ENCODE measurements at regions not wholly inside any gene's neighbourhood (a gene's known extent, or its start where the extent isn't known, plus 50 kb on each side); places are given as distances from the start of the nearest gene placed in this dataset.

GRCh38 chr13:102993348-102993747, 72.9 kb downstream of the SLC10A2 start:
- Histone ChIP-seq H3K9me3 (replicated peaks in 1 of 11) (peaks cover 41 to 53% (median 42%) of the 10 kb centered on the region in 11 experiments), H3K9ac (no peak overlapping the region), H3K27me3 (no peaks in the 10 kb centered on the region), H3K4me2 (no peak overlapping the region), H3K27ac (no peak overlapping the region), H3K4me3 (no peak overlapping the region), H3K36me3 (peaks cover 0 to 7% (median 0%) of the 10 kb centered on the region in 11 experiments; a peak in 6 of 22 replicates), H4K20me1 (no peaks in the 10 kb centered on the region), H3K4me1 (no peaks in the 10 kb centered on the region)
- TF ChIP-seq Cebpa-rat (IDR thresholded peaks at IDR 0.05) = no peak

DNA sequence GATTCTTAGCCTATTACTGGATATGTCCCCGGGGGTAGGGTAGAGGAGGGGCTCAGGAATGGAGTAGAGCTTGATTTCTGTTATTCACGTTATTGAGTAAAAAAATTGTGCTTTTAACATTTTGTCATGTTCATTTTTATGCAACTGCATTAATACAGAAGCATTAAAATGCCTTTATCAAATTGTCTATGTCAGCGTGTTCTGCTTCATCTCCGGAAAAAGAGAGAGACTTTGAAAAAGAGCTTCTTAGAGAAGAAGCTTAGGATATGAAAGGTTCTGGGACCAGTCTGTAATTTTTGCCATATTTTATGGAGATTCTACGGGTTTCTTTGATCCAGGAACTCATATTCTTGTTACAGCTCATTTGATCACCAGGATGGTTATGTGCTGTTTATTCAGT, 82.0 kb downstream of the SLC10A2 start:
- no peak for TF ChIP-seq Cebpa-rat (IDR thresholded peaks at IDR 0.05)
- Histone ChIP-seq H3K4me1 (no peaks in the 10 kb centered on the region), H3K9ac (no peak overlapping the region), H3K36me3 (0 out of 22 replicates have a peak, but pooled peaks cover 0 to 6% (median 0%) of the 10 kb centered on the region in 11 experiments), H4K20me1 (no peaks in the 10 kb centered on the region), H3K4me3 (no peak overlapping the region), H3K9me3 (replicated peaks in 1 of 11) (peaks cover 41 to 45% (median 43%) of the 10 kb centered on the region in 11 experiments), H3K27ac (no peak overlapping the region), H3K27me3 (no peaks in the 10 kb centered on the region), H3K4me2 (no peak overlapping the region)

GRCh38 chr13:102983496-102983895, 82.7 kb downstream of the SLC10A2 start:
- no peak overlapping the region for H3K9ac ChIP-seq
- H3K36me3 ChIP-seq = 0 out of 22 replicates have a peak, but pooled peaks cover 0 to 6% (median 0%) of the 10 kb centered on the region in 11 experiments
- H3K4me2 ChIP-seq = no peak overlapping the region
- no peaks in the 10 kb centered on the region for H4K20me1 ChIP-seq
- H3K27ac ChIP-seq = no peak overlapping the region
- H3K4me3 ChIP-seq = no peak overlapping the region
- H3K9me3 ChIP-seq (replicated peaks in 1 of 11) = peaks cover 34 to 38% (median 36%) of the 10 kb centered on the region in 11 experiments
- H3K27me3 ChIP-seq = no peaks in the 10 kb centered on the region
- no peaks in the 10 kb centered on the region for H3K4me1 ChIP-seq
- TF ChIP-seq Cebpa-rat (IDR thresholded peaks at IDR 0.05) = no peak

DNA sequence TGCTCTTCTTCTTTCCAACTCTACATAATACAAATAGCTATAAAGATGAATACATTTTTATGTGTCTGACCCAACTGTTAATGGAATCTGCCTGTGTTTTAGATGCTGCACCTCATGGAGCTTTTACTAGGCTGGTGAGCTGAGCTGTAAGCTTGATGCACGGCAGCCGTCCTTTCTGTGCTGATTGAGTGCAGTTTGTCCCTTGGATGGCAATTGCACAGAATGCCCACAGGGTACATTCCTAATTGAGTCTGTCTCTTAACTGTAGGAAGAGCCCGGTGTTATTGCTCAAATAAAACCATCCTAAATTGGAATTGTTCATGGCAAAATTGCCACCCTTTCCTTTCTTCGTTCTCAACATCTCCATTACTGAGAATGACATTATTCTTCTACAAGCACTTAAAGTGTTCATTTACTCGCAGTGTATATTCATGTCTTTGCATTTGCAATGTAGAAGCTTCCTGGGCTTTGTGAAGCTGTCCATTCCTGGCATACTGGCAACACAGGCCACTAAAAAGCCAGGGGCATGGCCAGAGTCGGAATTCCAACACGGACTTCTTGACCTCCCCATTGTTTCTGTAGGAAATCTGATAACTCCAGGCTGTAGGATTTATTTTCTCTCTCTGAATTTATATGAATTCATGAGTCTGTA, 85.8 kb downstream of the SLC10A2 start:
- H3K4me2 ChIP-seq = no peak overlapping the region
- no peaks in the 10 kb centered on the region for H4K20me1 ChIP-seq
- no peaks in the 10 kb centered on the region for H3K4me1 ChIP-seq
- H3K27me3 ChIP-seq = no peaks in the 10 kb centered on the region
- H3K27ac ChIP-seq = no peak overlapping the region
- peaks cover 3 to 8% (median 5%) of the 10 kb centered on the region in 11 experiments for H3K9me3 ChIP-seq (replicated peaks in 1 of 11)
- no peaks in the 10 kb centered on the region for H3K36me3 ChIP-seq
- no peak overlapping the region for H3K9ac ChIP-seq
- TF ChIP-seq Cebpa-rat (IDR thresholded peaks at IDR 0.05) = no peak
- no peak overlapping the region for H3K4me3 ChIP-seq

GRCh38 chr13:102978168-102978567, 88.0 kb downstream of the SLC10A2 start:
- H3K27ac ChIP-seq = no peak overlapping the region
- H3K36me3 ChIP-seq = no peaks in the 10 kb centered on the region
- H3K4me2 ChIP-seq = no peak overlapping the region
- no peak overlapping the region for H3K4me3 ChIP-seq
- no peaks in the 10 kb centered on the region for H4K20me1 ChIP-seq
- no peak overlapping the region for H3K9ac ChIP-seq
- H3K4me1 ChIP-seq = peaks cover 0 to 5% (median 0%) of the 10 kb centered on the region in 10 experiments; a peak in 1 of 20 replicates
- TF ChIP-seq Cebpa-rat (IDR thresholded peaks at IDR 0.05) = no peak
- no peaks in the 10 kb centered on the region for H3K27me3 ChIP-seq
- no peaks in the 10 kb centered on the region for H3K9me3 ChIP-seq (replicated peaks in 1 of 11)

DNA sequence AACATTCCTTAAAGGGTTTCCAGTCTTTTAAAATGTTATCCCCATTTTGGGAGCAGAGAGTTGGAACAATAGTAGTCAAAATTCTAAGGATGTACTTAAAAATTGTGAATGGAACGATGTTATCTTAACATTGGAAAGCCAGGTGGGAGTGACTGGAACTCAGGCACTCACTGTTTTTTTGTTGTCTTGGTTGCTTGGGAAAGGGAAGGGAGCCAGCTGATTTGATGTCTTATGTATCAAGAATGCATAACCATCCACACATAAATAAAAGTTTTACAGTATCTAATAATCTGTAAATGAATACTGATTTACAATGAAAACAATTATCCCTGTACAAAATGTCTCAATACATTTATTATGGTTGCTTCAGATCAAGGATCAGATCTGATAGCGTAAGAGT, 88.7 kb downstream of the SLC10A2 start:
- H3K27ac ChIP-seq = no peak overlapping the region
- no peak for TF ChIP-seq Cebpa-rat (IDR thresholded peaks at IDR 0.05)
- H3K4me2 ChIP-seq = no peak overlapping the region
- peaks cover 0 to 5% (median 0%) of the 10 kb centered on the region in 10 experiments; a peak in 1 of 20 replicates for H3K4me1 ChIP-seq
- H3K4me3 ChIP-seq = no peak overlapping the region
- no peaks in the 10 kb centered on the region for H4K20me1 ChIP-seq
- no peaks in the 10 kb centered on the region for H3K9me3 ChIP-seq (replicated peaks in 1 of 11)
- H3K9ac ChIP-seq = no peak overlapping the region
- no peaks in the 10 kb centered on the region for H3K27me3 ChIP-seq
- H3K36me3 ChIP-seq = no peaks in the 10 kb centered on the region

DNA sequence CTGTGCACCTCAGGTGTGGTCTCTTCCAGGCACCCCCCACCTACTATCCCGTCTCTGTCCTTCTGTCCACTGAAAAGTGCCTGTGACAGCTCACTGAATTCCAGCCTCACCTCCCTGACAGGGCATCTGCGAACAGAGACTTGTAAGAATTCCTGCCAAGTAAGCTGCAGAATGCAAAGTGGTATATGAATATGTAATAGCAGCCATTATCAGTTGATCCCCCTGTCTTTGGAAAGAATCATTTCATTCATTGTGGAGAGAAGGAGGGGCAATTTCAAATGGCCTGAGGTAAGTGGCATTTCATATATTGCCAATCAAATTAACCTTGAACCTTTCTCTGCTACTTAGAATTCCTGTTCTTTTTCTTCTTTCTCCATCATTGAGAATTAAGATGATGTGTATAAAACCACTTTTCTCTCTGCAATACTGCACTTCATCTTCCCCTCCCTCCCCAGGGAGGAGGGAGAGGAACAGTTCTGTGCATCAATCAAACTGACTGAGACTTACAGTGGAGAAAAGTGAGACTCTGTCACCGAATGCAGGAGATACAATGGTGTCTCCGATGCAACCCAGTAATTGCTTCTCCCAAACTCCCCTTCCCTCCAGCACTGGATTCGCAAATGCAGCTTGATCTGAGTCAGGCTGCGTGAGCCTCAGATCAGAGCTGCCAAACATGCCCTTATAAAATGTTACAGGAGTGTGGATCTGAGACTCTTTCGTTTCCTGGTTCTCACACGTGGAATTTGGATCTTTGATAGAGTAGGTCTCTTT, 91.7 kb downstream of the SLC10A2 start:
- no peaks in the 10 kb centered on the region for H3K27me3 ChIP-seq
- no peaks in the 10 kb centered on the region for H3K9me3 ChIP-seq (replicated peaks in 1 of 11)

GRCh38 chr13:102972191-102972590, 94.0 kb downstream of the SLC10A2 start:
- peaks cover 0 to 5% (median 0%) of the 10 kb centered on the region in 10 experiments; a peak in 1 of 20 replicates for H3K4me1 ChIP-seq
- TF ChIP-seq Cebpa-rat (IDR thresholded peaks at IDR 0.05) = no peak
- H3K36me3 ChIP-seq = no peaks in the 10 kb centered on the region
- no peak overlapping the region for H3K4me2 ChIP-seq
- H4K20me1 ChIP-seq = no peaks in the 10 kb centered on the region
- H3K9ac ChIP-seq = no peak overlapping the region
- H3K27ac ChIP-seq = no peak overlapping the region
- H3K27me3 ChIP-seq = no peaks in the 10 kb centered on the region
- H3K9me3 ChIP-seq (replicated peaks in 1 of 11) = no peaks in the 10 kb centered on the region
- H3K4me3 ChIP-seq = no peak overlapping the region

More for the DNA sequence above, 91.7 kb downstream of the SLC10A2 start:
- Histone ChIP-seq H3K4me1 (peaks cover 0 to 5% (median 0%) of the 10 kb centered on the region in 10 experiments; a peak in 1 of 20 replicates), H3K4me2 (no peak overlapping the region), H3K27ac (no peak overlapping the region), H3K36me3 (no peaks in the 10 kb centered on the region), H3K4me3 (no peak overlapping the region), H3K9ac (no peak overlapping the region), H4K20me1 (no peaks in the 10 kb centered on the region)
- no peak for TF ChIP-seq Cebpa-rat (IDR thresholded peaks at IDR 0.05)

DNA sequence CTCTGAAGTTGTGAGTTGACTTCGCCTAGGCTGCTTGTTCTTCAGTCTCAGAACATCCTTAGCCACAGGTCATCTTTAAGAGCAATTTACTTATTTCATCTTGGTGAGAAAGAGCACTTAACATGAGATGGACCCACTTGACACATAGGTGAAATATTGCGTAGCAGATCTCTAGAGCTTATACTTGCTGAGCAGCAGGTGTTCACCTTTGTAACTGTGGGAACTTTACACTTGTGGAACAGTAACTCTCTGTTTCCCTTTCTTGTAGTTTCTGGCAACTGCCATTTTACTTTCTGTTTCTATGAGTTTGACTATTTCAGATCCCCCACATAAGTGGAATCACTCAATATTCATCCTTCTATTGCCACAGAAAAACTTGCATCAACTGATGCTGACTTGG, 95.7 kb downstream of the SLC10A2 start:
- no peak overlapping the region for H3K4me3 ChIP-seq
- H3K27ac ChIP-seq = no peak overlapping the region
- no peaks in the 10 kb centered on the region for H4K20me1 ChIP-seq
- H3K36me3 ChIP-seq = no peaks in the 10 kb centered on the region
- no peak overlapping the region for H3K4me2 ChIP-seq
- no peaks in the 10 kb centered on the region for H3K9me3 ChIP-seq (replicated peaks in 1 of 11)
- no peak for TF ChIP-seq Cebpa-rat (IDR thresholded peaks at IDR 0.05)
- no peaks in the 10 kb centered on the region for H3K27me3 ChIP-seq
- peaks cover 0 to 5% (median 0%) of the 10 kb centered on the region in 10 experiments; a peak in 1 of 20 replicates for H3K4me1 ChIP-seq
- H3K9ac ChIP-seq = no peak overlapping the region
